A673 (cell line): ENCODE measurements at regions not wholly inside any gene's neighbourhood (a gene's known extent, or its start where the extent isn't known, plus 50 kb on each side); places are given as distances from the start of the nearest gene placed in this dataset.

Experiments used
- CTCF ChIP-seq: fragments of 300-800, 200-600 bp; sonication (generic); conservative IDR thresholded peaks from 2 replicates; pipeline ENCODE4 v1.5.1; 2017; ENCODE audit warnings: low read depth, mild to moderate bottlenecking, antibody characterized with exemption, low read length, moderate library complexity, mixed read lengths
- EZH2 ChIP-seq: fragments of 200-600 bp; sonication (generic); IDR thresholded peaks from 2 replicates; pipeline ENCODE4 v1.6.1; 2017; ENCODE audit warnings: borderline replicate concordance, low read depth, mild to moderate bottlenecking, mixed read lengths, antibody characterized with exemption, low read length; ENCODE audit not compliant: poor library complexity, severe bottlenecking

DNA sequence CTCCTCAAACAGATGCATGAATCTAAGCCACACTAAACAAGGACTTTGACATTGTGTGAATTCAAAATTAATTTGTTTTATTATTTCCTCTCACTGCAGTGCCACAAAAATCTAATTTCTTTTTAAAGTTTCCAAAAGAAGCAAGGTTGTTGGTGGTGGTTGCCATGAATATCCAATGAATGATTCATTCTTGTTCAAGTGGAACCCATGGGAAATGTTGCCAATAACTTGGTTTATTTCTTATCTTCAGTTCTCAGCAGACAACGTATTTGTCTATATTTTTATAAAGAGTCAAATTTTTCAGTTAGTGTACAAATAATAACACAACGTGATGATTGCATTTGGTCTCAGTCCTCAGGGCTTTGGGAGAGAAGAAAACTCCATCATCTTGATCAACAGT lies 309.4 kb upstream of the NOCT start:
- no peak for TF ChIP-seq CTCF
- no peak for TF ChIP-seq EZH2
